ENCODE measurements at regions not wholly inside any gene's neighbourhood (a gene's known extent, or its start where the extent isn't known, plus 50 kb on each side); places are given as distances from the start of the nearest gene placed in this dataset.

GRCh38 chr3:151024339-151024738 is 51.8 kb upstream of the CLRN1 start:
- Histone ChIP-seq H2BK120ac (ENCODE audit: low read depth, low read length) (no peak overlapping the region), H3K14ac (ENCODE audit: low read length in 2 of 2) (no peak overlapping the region), H3K4me1 (ENCODE audit: control insufficient read depth, insufficient read depth, low read depth, low read length) (no peaks in the 10 kb centered on the region), H3K23ac (ENCODE audit: low read length in 2 of 2) (no peak overlapping the region), H3K9ac (ENCODE audit: low read length) (no peak overlapping the region), H3K18ac (ENCODE audit: low read depth in 1 of 2, low read length in 2 of 2) (no peak overlapping the region), H3K4me3 (ENCODE audit: insufficient read depth in 1 of 2, low read depth in 1 of 2, low read length in 2 of 2) (no peak overlapping the region), H3K9me3 (ENCODE audit: control insufficient read depth, low read length) (peaks cover 10% of the 10 kb centered on the region), H3K36me3 (ENCODE audit: control insufficient read depth in 1 of 2, insufficient read depth in 2 of 2, low read depth in 1 of 2, low read length in 2 of 2) (no peaks in the 10 kb centered on the region), H2BK5ac (ENCODE audit: low read depth, low read length, poor library complexity, severe bottlenecking) (no peak overlapping the region), H3K27me3 (ENCODE audit: control insufficient read depth in 1 of 2, insufficient read depth in 1 of 2, low read length in 2 of 2) (no peaks in the 10 kb centered on the region), H3K4me2 (ENCODE audit: low read length, poor library complexity, severe bottlenecking) (no peak overlapping the region), H2BK12ac (ENCODE audit: low read length in 2 of 2) (no peak overlapping the region), H3K79me1 (replicated peaks; ENCODE audit: low read length, poor library complexity, severe bottlenecking) (no peaks in the 10 kb centered on the region), H2BK15ac (ENCODE audit: low read depth, poor library complexity, severe bottlenecking) (no peak overlapping the region), H2AK5ac (ENCODE audit: low read length, severe bottlenecking) (no peak overlapping the region), H4K91ac (ENCODE audit: low read length) (no peak overlapping the region), H2AFZ (ENCODE audit: low read depth, low read length) (no peak overlapping the region), H4K8ac (ENCODE audit: low read length) (no peak overlapping the region), H3K4ac (ENCODE audit: low read depth in 1 of 2, low read length in 2 of 2) (no peak overlapping the region), H3K27ac (ENCODE audit: low read length, poor library complexity, severe bottlenecking) (no peak overlapping the region)
- no peak for DNase-seq

GRCh38 chr3:151034303-151034702 is 51.2 kb upstream of the MED12L start:
- Histone ChIP-seq H3K36me3 (ENCODE audit: control insufficient read depth in 1 of 2, insufficient read depth in 2 of 2, low read depth in 1 of 2, low read length in 2 of 2) (no peaks in the 10 kb centered on the region), H3K4me1 (ENCODE audit: control insufficient read depth, insufficient read depth, low read depth, low read length) (peaks cover 3% of the 10 kb centered on the region), H3K79me1 (replicated peaks; ENCODE audit: low read length, poor library complexity, severe bottlenecking) (no peaks in the 10 kb centered on the region), H3K9me3 (ENCODE audit: control insufficient read depth, low read length) (no peaks in the 10 kb centered on the region), H4K8ac (ENCODE audit: low read length) (no peak overlapping the region), H3K4me2 (ENCODE audit: low read length, poor library complexity, severe bottlenecking) (no peak overlapping the region), H3K18ac (ENCODE audit: low read depth in 1 of 2, low read length in 2 of 2) (no peak overlapping the region), H3K23ac (ENCODE audit: low read length in 2 of 2) (no peak overlapping the region), H3K14ac (ENCODE audit: low read length in 2 of 2) (no peak overlapping the region), H2AFZ (ENCODE audit: low read depth, low read length) (no peak overlapping the region), H3K4me3 (ENCODE audit: insufficient read depth in 1 of 2, low read depth in 1 of 2, low read length in 2 of 2) (no peak overlapping the region), H2BK120ac (ENCODE audit: low read depth, low read length) (no peak overlapping the region), H3K27ac (ENCODE audit: low read length, poor library complexity, severe bottlenecking) (no peak overlapping the region), H4K91ac (ENCODE audit: low read length) (no peak overlapping the region), H2AK5ac (ENCODE audit: low read length, severe bottlenecking) (peak overlapping the region; percentile 40), H3K4ac (ENCODE audit: low read depth in 1 of 2, low read length in 2 of 2) (no peak overlapping the region), H3K27me3 (ENCODE audit: control insufficient read depth in 1 of 2, insufficient read depth in 1 of 2, low read length in 2 of 2) (no peaks in the 10 kb centered on the region), H3K9ac (ENCODE audit: low read length) (no peak overlapping the region), H2BK15ac (ENCODE audit: low read depth, poor library complexity, severe bottlenecking) (no peak overlapping the region), H2BK5ac (ENCODE audit: low read depth, low read length, poor library complexity, severe bottlenecking) (no peak overlapping the region), H2BK12ac (ENCODE audit: low read length in 2 of 2) (no peak overlapping the region)
- 100% methylated on average over 2 of the region's 2 CpGs for WGBS
- no peak for DNase-seq

- H3K27me3 ChIP-seq (ENCODE audit: control insufficient read depth in 1 of 2, insufficient read depth in 1 of 2, low read length in 2 of 2), result no peaks in the 10 kb centered on the region
- peak overlapping the region in 1 of 2 experiments; percentile 30 for H3K18ac ChIP-seq (ENCODE audit: low read depth in 1 of 2, low read length in 2 of 2)
- peaks cover 3% of the 10 kb centered on the region for H3K4me1 ChIP-seq (ENCODE audit: control insufficient read depth, insufficient read depth, low read depth, low read length)
- H3K4ac ChIP-seq (ENCODE audit: low read depth in 1 of 2, low read length in 2 of 2), result no peak overlapping the region
- H3K4me3 ChIP-seq (ENCODE audit: insufficient read depth in 1 of 2, low read depth in 1 of 2, low read length in 2 of 2), result no peak overlapping the region
- no peak overlapping the region for H3K27ac ChIP-seq (ENCODE audit: low read length, poor library complexity, severe bottlenecking)
- no peaks in the 10 kb centered on the region for H3K9me3 ChIP-seq (ENCODE audit: control insufficient read depth, low read length)
- no peak overlapping the region for H4K91ac ChIP-seq (ENCODE audit: low read length)
- H2AK5ac ChIP-seq (ENCODE audit: low read length, severe bottlenecking), result peak overlapping the region; percentile 86
- no peaks in the 10 kb centered on the region for H3K36me3 ChIP-seq (ENCODE audit: control insufficient read depth in 1 of 2, insufficient read depth in 2 of 2, low read depth in 1 of 2, low read length in 2 of 2)
- H2BK12ac ChIP-seq (ENCODE audit: low read length in 2 of 2), result peak overlapping the region; percentile 10 to 82
- no peak overlapping the region for H2BK15ac ChIP-seq (ENCODE audit: low read depth, poor library complexity, severe bottlenecking)
- no peak overlapping the region for H2AFZ ChIP-seq (ENCODE audit: low read depth, low read length)
- 95% methylated on average over 5 of the region's 5 CpGs for WGBS
- no peak overlapping the region for H2BK5ac ChIP-seq (ENCODE audit: low read depth, low read length, poor library complexity, severe bottlenecking)
- H4K8ac ChIP-seq (ENCODE audit: low read length), result no peak overlapping the region
- no peak overlapping the region for H3K9ac ChIP-seq (ENCODE audit: low read length)
- no peak overlapping the region for H3K4me2 ChIP-seq (ENCODE audit: low read length, poor library complexity, severe bottlenecking)
- H2BK120ac ChIP-seq (ENCODE audit: low read depth, low read length), result no peak overlapping the region
- H3K14ac ChIP-seq (ENCODE audit: low read length in 2 of 2), result no peak overlapping the region
- DNase-seq, result no peak
- no peak overlapping the region for H3K23ac ChIP-seq (ENCODE audit: low read length in 2 of 2)
- H3K79me1 ChIP-seq (replicated peaks; ENCODE audit: low read length, poor library complexity, severe bottlenecking), result no peaks in the 10 kb centered on the region
Observed at GRCh38 chr3:151035072-151035471, 50.4 kb upstream of the MED12L start.

Data from mesenchymal stem cell (in vitro differentiated cells and primary cell).